ENCODE measurements at regions not wholly inside any gene's neighbourhood (a gene's known extent, or its start where the extent isn't known, plus 50 kb on each side); places are given as distances from the start of the nearest gene placed in this dataset.
"Not testable (repeated sequence)": the region's sequence is repeated elsewhere in the genome, so short reads cannot be mapped to it uniquely, and the experiment has no call there.

- not testable (repeated sequence) for H3K4me1 Mint-ChIP-seq (ENCODE audit: low read depth); H3K4me3 Mint-ChIP-seq; DNase-seq; H3K27ac Mint-ChIP-seq; H3K36me3 Mint-ChIP-seq (ENCODE audit: low read depth); H3K9me3 Mint-ChIP-seq; H3K27me3 Mint-ChIP-seq (ENCODE audit: insufficient read depth)
These were observed 302.1 kb downstream of the PCDH11X start for GRCh38 chrX:92081250-92081649.

GRCh38 chrX:92090756-92091155 lies 311.6 kb downstream of the PCDH11X start:
- not testable (repeated sequence) for H3K27ac Mint-ChIP-seq; H3K27me3 Mint-ChIP-seq (ENCODE audit: insufficient read depth); H3K9me3 Mint-ChIP-seq; H3K36me3 Mint-ChIP-seq (ENCODE audit: low read depth); H3K4me1 Mint-ChIP-seq (ENCODE audit: low read depth); H3K4me3 Mint-ChIP-seq; DNase-seq

DNA sequence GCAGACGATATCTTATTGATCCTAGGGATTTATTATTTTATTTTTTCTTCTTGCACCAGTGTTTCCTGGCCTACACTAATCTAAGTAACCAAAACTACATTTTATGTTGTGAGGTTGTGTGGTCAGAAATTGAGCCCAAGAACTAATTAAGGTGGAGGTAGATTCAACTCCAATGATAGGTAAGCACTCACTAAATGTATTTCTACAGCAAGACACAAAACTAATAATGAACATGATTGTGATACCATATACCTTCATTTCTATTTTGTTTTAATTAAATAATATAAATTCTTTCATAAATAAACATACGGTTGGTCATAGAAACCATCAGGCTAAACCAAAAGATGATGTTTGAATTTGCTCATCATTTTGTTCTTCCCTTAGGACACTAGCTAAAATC lies 319.0 kb downstream of the PCDH11X start:
- not testable (repeated sequence) for H3K9me3 Mint-ChIP-seq; H3K36me3 Mint-ChIP-seq (ENCODE audit: low read depth); H3K4me3 Mint-ChIP-seq; H3K4me1 Mint-ChIP-seq (ENCODE audit: low read depth); H3K27ac Mint-ChIP-seq; DNase-seq; H3K27me3 Mint-ChIP-seq (ENCODE audit: insufficient read depth)

DNA sequence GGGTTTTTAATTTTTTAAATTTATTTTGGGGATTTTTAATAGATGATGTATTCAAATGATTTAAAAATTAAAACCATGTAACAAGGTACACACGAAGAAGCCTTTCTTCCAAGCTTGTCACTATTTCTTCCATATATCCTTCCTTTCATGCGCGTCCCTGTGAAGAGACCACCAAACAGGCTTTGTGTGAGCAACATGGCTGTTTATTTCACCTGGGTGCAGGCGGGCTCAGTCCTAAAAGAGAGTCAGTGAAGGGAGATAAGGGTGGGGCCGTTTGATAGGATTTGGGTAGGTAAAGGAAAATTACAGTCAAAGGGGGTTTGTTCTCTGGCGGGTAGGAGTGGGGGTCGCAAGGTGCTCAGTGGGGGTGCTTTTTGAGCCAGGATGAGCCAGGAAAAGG lies 320.9 kb downstream of the PCDH11X start:
- not testable (repeated sequence) for H3K9me3 Mint-ChIP-seq; H3K4me3 Mint-ChIP-seq; H3K27ac Mint-ChIP-seq; H3K27me3 Mint-ChIP-seq (ENCODE audit: insufficient read depth); DNase-seq; H3K36me3 Mint-ChIP-seq (ENCODE audit: low read depth); H3K4me1 Mint-ChIP-seq (ENCODE audit: low read depth)

DNA sequence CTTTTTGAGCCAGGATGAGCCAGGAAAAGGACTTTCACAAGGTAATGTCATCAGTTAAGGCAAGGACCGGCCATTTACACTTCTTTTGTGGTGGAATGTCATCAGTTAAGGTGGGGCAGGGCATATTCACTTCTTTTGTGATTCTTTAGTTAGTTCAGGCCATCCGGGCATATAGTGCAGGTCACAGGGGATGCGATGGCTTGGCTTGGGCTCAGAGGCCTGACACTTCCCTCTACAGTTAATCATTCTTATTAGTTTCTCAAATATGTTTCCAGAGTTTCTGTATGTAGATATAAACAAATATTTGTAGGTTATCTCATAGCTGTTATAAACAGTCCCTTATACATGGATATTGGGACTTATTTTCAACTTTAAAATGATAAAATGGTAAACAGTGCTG lies 326.5 kb downstream of the PCDH11X start:
- not testable (repeated sequence) for H3K36me3 Mint-ChIP-seq (ENCODE audit: low read depth); H3K4me1 Mint-ChIP-seq (ENCODE audit: low read depth); H3K9me3 Mint-ChIP-seq; H3K27me3 Mint-ChIP-seq (ENCODE audit: insufficient read depth); H3K27ac Mint-ChIP-seq; DNase-seq; H3K4me3 Mint-ChIP-seq

DNA sequence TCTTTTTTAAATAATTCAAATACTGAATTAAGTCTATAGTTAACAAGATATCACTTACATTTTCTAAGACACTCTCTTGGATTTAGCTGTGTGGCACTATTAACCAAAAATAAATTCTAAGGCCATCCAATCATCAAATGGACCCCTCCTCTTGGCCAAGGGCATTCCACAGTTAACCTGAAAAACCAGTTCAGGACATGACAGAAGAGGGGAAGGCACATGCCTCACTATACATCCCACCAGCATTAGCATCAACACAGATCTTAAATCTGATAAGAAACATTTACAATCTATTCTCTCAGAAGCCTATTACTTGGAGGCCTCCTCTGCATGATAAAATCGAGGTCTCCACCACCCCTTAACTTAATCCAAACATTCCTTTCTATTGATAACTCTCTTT lies 327.5 kb downstream of the PCDH11X start:
- H3K4me1 Mint-ChIP-seq (ENCODE audit: low read depth): not testable (repeated sequence)

GRCh38 chrX:92110410-92110911 lies 331.3 kb downstream of the PCDH11X start:
- DNase-seq; H3K4me1 Mint-ChIP-seq (ENCODE audit: low read depth); H3K4me3 Mint-ChIP-seq; H3K36me3 Mint-ChIP-seq (ENCODE audit: low read depth); H3K9me3 Mint-ChIP-seq; H3K27me3 Mint-ChIP-seq (ENCODE audit: insufficient read depth); H3K27ac Mint-ChIP-seq: not testable (repeated sequence)

More for the DNA sequence above, 327.5 kb downstream of the PCDH11X start:
- not testable (repeated sequence) for H3K4me3 Mint-ChIP-seq; H3K9me3 Mint-ChIP-seq; H3K27ac Mint-ChIP-seq; H3K36me3 Mint-ChIP-seq (ENCODE audit: low read depth); DNase-seq; H3K27me3 Mint-ChIP-seq (ENCODE audit: insufficient read depth)

GRCh38 chrX:92117701-92118100 lies 338.5 kb downstream of the PCDH11X start:
- H3K4me3 Mint-ChIP-seq; DNase-seq; H3K36me3 Mint-ChIP-seq (ENCODE audit: low read depth); H3K27me3 Mint-ChIP-seq (ENCODE audit: insufficient read depth); H3K27ac Mint-ChIP-seq; H3K4me1 Mint-ChIP-seq (ENCODE audit: low read depth); H3K9me3 Mint-ChIP-seq: not testable (repeated sequence)

GRCh38 chrX:92163035-92163434 lies 383.9 kb downstream of the PCDH11X start:
- not testable (repeated sequence) for H3K27ac Mint-ChIP-seq; H3K27me3 Mint-ChIP-seq (ENCODE audit: insufficient read depth); H3K36me3 Mint-ChIP-seq (ENCODE audit: low read depth); H3K9me3 Mint-ChIP-seq; DNase-seq; H3K4me1 Mint-ChIP-seq (ENCODE audit: low read depth); H3K4me3 Mint-ChIP-seq

DNA sequence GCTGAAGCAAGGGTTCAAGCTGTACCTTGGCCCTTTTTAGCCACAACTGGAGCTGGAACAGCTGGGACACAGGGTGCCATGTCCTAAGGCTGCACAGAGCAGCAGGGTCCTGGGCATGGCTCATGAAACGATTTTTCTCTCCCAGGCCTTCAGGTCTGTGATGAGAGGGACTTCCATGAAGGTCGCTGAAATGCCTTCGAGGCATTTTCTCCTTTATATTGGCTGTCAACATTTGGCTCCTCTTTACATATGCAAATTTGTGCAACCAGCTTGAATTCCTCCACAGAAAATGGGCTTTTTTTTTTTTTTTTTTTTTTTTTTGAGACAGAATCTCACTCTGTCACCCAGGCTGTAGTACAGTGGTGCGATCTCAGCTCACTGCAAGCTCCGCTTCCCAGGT lies 430.8 kb downstream of the PCDH11X start:
- Mint-ChIP-seq H3K4me1 (ENCODE audit: low read depth) (no peaks in the 10 kb centered on the region), H3K27me3 (ENCODE audit: insufficient read depth) (no peaks in the 10 kb centered on the region), H3K27ac (no peak overlapping the region), H3K36me3 (ENCODE audit: low read depth) (no peaks in the 10 kb centered on the region), H3K4me3 (no peak overlapping the region), H3K9me3 (peaks cover 7% of the 10 kb centered on the region)
- DNase-seq: no peak
- TF ChIP-seq, protein P1, sequence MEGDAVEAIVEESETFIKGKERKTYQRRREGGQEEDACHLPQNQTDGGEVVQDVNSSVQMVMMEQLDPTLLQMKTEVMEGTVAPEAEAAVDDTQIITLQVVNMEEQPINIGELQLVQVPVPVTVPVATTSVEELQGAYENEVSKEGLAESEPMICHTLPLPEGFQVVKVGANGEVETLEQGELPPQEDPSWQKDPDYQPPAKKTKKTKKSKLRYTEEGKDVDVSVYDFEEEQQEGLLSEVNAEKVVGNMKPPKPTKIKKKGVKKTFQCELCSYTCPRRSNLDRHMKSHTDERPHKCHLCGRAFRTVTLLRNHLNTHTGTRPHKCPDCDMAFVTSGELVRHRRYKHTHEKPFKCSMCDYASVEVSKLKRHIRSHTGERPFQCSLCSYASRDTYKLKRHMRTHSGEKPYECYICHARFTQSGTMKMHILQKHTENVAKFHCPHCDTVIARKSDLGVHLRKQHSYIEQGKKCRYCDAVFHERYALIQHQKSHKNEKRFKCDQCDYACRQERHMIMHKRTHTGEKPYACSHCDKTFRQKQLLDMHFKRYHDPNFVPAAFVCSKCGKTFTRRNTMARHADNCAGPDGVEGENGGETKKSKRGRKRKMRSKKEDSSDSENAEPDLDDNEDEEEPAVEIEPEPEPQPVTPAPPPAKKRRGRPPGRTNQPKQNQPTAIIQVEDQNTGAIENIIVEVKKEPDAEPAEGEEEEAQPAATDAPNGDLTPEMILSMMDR (IDR thresholded peaks at IDR 0.05): no peak

All from HFFc6 (cell line).